SK-N-SH (cell line): ENCODE measurements at regions not wholly inside any gene's neighbourhood (a gene's known extent, or its start where the extent isn't known, plus 50 kb on each side); places are given as distances from the start of the nearest gene placed in this dataset.

Experiments
- CTCF ChIA-PET: fragments of 300-600, 350-600 bp; formaldehyde crosslinking; extraction: SDS; loops from one replicate; lab custom pipeline; 2021; lab: Yijun Ruan, JAX
- POLR2A ChIA-PET: fragments of 350-600 bp; sonication (Branson Sonifier 250); formaldehyde crosslinking; extraction: SDS; loops from one replicate; lab custom pipeline; 2020; ENCODE audit warnings: antibody characterized with exemption, inconsistent platforms; lab: Yijun Ruan, JAX
- DNase-seq: peaks from one replicate; pipeline ENCODE4 v3.0.0; 2012
- H2AFZ ChIP-seq: fragments of 200-600 bp; sonication (generic); 2 replicates; pipeline ENCODE4 v1.8.1; 2016; ENCODE audit warnings: antibody characterized with exemption, mild to moderate bottlenecking, low read depth
- H3F3A ChIP-seq: fragments of 200-600 bp; sonication (generic); replicated peaks from 2 replicates; pipeline ENCODE3; 2016; ENCODE audit warnings: antibody characterized with exemption, mild to moderate bottlenecking; ENCODE audit not compliant: insufficient read depth
- H3K27ac ChIP-seq, 2 experiments: fragments of 200-500 bp in 1 of 2; fragments of 200-600 bp in 1 of 2; sonication (Bioruptor generic) in 1 of 2; sonication (generic), shearing (Covaris generic) in 1 of 2; 2 replicates each; pipeline versions ENCODE4 v1.5.1 to v1.6.1; 2014 to 2016; ENCODE audit warnings: low read depth in 2 of 2, inconsistent platforms in 1 of 2, low read length in 1 of 2, mild to moderate bottlenecking in 1 of 2, mixed read lengths in 1 of 2
- H3K27me3 ChIP-seq: fragments of 200-600 bp; sonication (generic), shearing (Covaris generic); 2 replicates; pipeline ENCODE4 v1.6.1; 2016; ENCODE audit warnings: mixed run types; ENCODE audit not compliant: insufficient read depth
- H3K36me3 ChIP-seq, 2 experiments: fragments of 200-500 bp in 1 of 2; fragments of 200-600 bp in 1 of 2; sonication (Bioruptor generic) in 1 of 2; sonication (generic) in 1 of 2; replicated peaks in 1 of 2; 2 replicates each; pipeline versions ENCODE3 to v1.5.1; 2014 to 2016; ENCODE audit warnings: low read length in 1 of 2, mild to moderate bottlenecking in 1 of 2; ENCODE audit not compliant: insufficient read depth in 2 of 2, control insufficient read depth in 1 of 2
- H3K4me1 ChIP-seq, 2 experiments: fragments of 200-500 bp in 1 of 2; fragments of 200-600 bp in 1 of 2; sonication (Bioruptor generic) in 1 of 2; sonication (generic), shearing (Covaris generic) in 1 of 2; 2 replicates each; pipeline versions ENCODE4 v1.5.1 to v1.6.1; 2014 to 2016; ENCODE audit warnings: low read depth in 1 of 2, low read length in 1 of 2, mixed run types in 1 of 2; ENCODE audit not compliant: insufficient read depth in 2 of 2, control insufficient read depth in 1 of 2
- H3K4me2 ChIP-seq: fragments of 200-600 bp; sonication (generic), shearing (Covaris generic); 2 replicates; pipeline ENCODE4 v1.6.1; 2017; ENCODE audit warnings: mixed run types
- H3K4me3 ChIP-seq, 2 experiments: fragments of 200-500 bp in 1 of 2; fragments of 200-600 bp in 1 of 2; sonication (Bioruptor generic) in 1 of 2; sonication (generic), shearing (Covaris generic) in 1 of 2; 2 replicates each; pipeline versions ENCODE4 v1.5.1 to v1.8.1; 2014 to 2016; ENCODE audit warnings: low read depth in 2 of 2, inconsistent platforms in 1 of 2, low read length in 1 of 2, mild to moderate bottlenecking in 1 of 2, mixed read lengths in 1 of 2, moderate library complexity in 1 of 2
- H3K79me2 ChIP-seq: fragments of 200-600 bp; sonication (generic); 2 replicates; pipeline ENCODE4 v1.8.1; 2017; ENCODE audit warnings: mild to moderate bottlenecking; ENCODE audit not compliant: insufficient read depth
- H3K9ac ChIP-seq: fragments of 200-600 bp; sonication (generic); 2 replicates; pipeline ENCODE4 v1.6.1; 2017; ENCODE audit warnings: mixed run types
- H3K9me2 ChIP-seq: fragments of 200-600 bp; sonication (generic); 2 replicates; pipeline ENCODE4 v1.6.1; 2017; ENCODE audit warnings: mixed run types
- H3K9me3 ChIP-seq: fragments of 200-600 bp; sonication (generic); 2 replicates; pipeline ENCODE4 v1.6.1; 2017; ENCODE audit warnings: mixed run types, mild to moderate bottlenecking, moderate library complexity
- H4K20me1 ChIP-seq: fragments of 200-600 bp; sonication (generic); 2 replicates; pipeline ENCODE4 v1.6.1; 2017; ENCODE audit warnings: mild to moderate bottlenecking, mixed run types; ENCODE audit not compliant: insufficient read depth
- ELF1 ChIP-seq: IDR thresholded peaks from 2 replicates; pipeline ENCODE4 v1.4.0; 2012
- EP300 ChIP-seq, 2 experiments: IDR thresholded peaks; 2 replicates each; pipeline versions ENCODE4 v1.4.0 to v1.6.1; 2012; ENCODE audit warnings: borderline replicate concordance in 1 of 2, low read depth in 1 of 2, low read length in 1 of 2
- FOSL2 ChIP-seq: IDR thresholded peaks from 2 replicates; pipeline ENCODE4 v1.4.0; 2012; ENCODE audit warnings: low read depth, mild to moderate bottlenecking, moderate library complexity, borderline replicate concordance
- GATA2 ChIP-seq: sonication (generic); formaldehyde crosslinking; IDR thresholded peaks from 2 replicates; pipeline ENCODE4 v1.5.0; 2020; ENCODE audit warnings: mild to moderate bottlenecking, missing genetic modification reagents
- MEF2A ChIP-seq: IDR thresholded peaks from 2 replicates; pipeline ENCODE4 v1.4.0; 2012; ENCODE audit warnings: low read depth, borderline replicate concordance
- POLR2AphosphoS5 ChIP-seq: IDR thresholded peaks from 2 replicates; pipeline ENCODE4 v1.6.1; 2012; ENCODE audit warnings: low read depth, low read length
- RAD21 ChIP-seq: IDR thresholded peaks from 2 replicates; pipeline ENCODE4 v1.6.1; 2012; ENCODE audit warnings: mild to moderate bottlenecking, low read length
- RXRA ChIP-seq: IDR thresholded peaks from 2 replicates; pipeline ENCODE4 v1.4.0; 2012; ENCODE audit warnings: low read depth, mild to moderate bottlenecking, borderline replicate concordance
- SIN3A ChIP-seq: IDR thresholded peaks from 2 replicates; pipeline ENCODE4 v1.6.1; 2012; ENCODE audit warnings: low read depth, mild to moderate bottlenecking, low read length, moderate library complexity, borderline replicate concordance
- TAF1 ChIP-seq: IDR thresholded peaks from 2 replicates; pipeline ENCODE4 v1.6.1; 2012; ENCODE audit warnings: low read depth, mild to moderate bottlenecking, low read length, moderate library complexity, borderline replicate concordance
- WGBS: methylation state at CpG from one replicate; pipeline ENCODE4 v1.1.6; 2017; ENCODE audit warnings: low lambda C conversion rate; 5-methylcytosine and 5-hydroxymethylcytosine counted together
- TF ChIP-seq, protein P1 (sequence below): IDR thresholded peaks from 2 replicates; pipeline ENCODE4 v1.6.1; 2012; ENCODE audit warnings: mild to moderate bottlenecking, low read depth, low read length, moderate library complexity
- TF ChIP-seq, protein P2 (sequence below): IDR thresholded peaks from 2 replicates; pipeline ENCODE4 v1.4.0; 2012; ENCODE audit warnings: low read depth, borderline replicate concordance

DNA sequence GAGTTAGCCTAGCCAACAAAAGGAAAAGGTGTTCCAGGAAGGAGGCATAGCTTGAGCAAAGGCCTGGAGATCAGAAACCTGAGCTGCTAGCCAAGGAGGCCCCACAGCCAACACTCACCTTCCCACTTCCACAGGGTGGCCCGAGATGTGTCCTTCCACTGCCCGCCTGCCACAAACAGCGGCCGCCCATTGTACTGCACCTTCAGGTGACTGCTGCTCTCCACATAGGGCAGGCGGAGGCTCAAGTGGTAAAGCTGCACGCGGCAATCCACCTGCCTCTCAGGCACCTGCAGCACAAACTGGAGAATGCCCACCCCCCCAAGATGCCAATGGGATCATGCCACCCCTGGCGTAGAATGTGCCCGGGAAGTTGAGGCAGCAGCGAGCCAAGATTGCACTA, 111.5 kb downstream of the RMI2 start (continued):
- TF ChIP-seq, protein P1, sequence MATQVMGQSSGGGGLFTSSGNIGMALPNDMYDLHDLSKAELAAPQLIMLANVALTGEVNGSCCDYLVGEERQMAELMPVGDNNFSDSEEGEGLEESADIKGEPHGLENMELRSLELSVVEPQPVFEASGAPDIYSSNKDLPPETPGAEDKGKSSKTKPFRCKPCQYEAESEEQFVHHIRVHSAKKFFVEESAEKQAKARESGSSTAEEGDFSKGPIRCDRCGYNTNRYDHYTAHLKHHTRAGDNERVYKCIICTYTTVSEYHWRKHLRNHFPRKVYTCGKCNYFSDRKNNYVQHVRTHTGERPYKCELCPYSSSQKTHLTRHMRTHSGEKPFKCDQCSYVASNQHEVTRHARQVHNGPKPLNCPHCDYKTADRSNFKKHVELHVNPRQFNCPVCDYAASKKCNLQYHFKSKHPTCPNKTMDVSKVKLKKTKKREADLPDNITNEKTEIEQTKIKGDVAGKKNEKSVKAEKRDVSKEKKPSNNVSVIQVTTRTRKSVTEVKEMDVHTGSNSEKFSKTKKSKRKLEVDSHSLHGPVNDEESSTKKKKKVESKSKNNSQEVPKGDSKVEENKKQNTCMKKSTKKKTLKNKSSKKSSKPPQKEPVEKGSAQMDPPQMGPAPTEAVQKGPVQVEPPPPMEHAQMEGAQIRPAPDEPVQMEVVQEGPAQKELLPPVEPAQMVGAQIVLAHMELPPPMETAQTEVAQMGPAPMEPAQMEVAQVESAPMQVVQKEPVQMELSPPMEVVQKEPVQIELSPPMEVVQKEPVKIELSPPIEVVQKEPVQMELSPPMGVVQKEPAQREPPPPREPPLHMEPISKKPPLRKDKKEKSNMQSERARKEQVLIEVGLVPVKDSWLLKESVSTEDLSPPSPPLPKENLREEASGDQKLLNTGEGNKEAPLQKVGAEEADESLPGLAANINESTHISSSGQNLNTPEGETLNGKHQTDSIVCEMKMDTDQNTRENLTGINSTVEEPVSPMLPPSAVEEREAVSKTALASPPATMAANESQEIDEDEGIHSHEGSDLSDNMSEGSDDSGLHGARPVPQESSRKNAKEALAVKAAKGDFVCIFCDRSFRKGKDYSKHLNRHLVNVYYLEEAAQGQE, result no peak
- TF ChIP-seq, protein P2, sequence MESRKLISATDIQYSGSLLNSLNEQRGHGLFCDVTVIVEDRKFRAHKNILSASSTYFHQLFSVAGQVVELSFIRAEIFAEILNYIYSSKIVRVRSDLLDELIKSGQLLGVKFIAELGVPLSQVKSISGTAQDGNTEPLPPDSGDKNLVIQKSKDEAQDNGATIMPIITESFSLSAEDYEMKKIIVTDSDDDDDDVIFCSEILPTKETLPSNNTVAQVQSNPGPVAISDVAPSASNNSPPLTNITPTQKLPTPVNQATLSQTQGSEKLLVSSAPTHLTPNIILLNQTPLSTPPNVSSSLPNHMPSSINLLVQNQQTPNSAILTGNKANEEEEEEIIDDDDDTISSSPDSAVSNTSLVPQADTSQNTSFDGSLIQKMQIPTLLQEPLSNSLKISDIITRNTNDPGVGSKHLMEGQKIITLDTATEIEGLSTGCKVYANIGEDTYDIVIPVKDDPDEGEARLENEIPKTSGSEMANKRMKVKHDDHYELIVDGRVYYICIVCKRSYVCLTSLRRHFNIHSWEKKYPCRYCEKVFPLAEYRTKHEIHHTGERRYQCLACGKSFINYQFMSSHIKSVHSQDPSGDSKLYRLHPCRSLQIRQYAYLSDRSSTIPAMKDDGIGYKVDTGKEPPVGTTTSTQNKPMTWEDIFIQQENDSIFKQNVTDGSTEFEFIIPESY, result no peak
- no peak for TF ChIP-seq FOSL2
- TF ChIP-seq SIN3A, result no peak
- no peak for TF ChIP-seq TAF1
- TF ChIP-seq GATA2 (CRISPR knock-in tag), result no peak

DNA sequence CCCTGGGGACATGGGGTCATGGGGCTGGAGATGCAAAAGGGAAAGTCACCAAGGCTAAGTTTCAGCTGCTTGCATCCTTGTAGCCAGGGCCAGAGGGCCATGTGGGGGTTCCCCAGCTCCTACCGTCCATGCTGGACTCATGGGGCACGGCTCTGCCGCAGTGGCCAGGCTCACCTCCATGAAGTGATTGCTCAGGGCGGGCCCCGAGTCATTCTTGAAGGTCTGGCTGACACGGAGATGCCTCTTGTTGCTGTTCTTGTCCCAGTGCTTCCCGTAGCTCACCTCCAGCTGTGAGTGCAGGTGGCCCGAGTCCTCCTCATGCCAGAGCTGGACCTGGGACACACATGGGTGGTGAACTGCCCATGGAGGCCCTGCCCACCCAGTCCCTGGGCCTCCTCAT, 114.5 kb downstream of the RMI2 start:
- Histone ChIP-seq H4K20me1 (no peaks in the 10 kb centered on the region), H3K9me2 (no peaks in the 10 kb centered on the region), H3K4me2 (no peak overlapping the region), H3K27ac (no peak overlapping the region), H2AFZ (no peak overlapping the region), H3F3A (no peaks in the 10 kb centered on the region), H3K4me3 (no peak overlapping the region), H3K27me3 (no peaks in the 10 kb centered on the region), H3K4me1 (no peaks in the 10 kb centered on the region; a peak in 1 of 4 replicates), H3K79me2 (no peaks in the 10 kb centered on the region), H3K36me3 (no peaks in the 10 kb centered on the region), H3K9me3 (0 out of 2 replicates have a peak, but pooled peaks cover 4% of the 10 kb centered on the region), H3K9ac (no peak overlapping the region)
- 83% methylated on average over 1 of the region's 8 CpGs for WGBS
- no peak for TF ChIP-seq RAD21
- no peak for TF ChIP-seq ELF1
- no peak for TF ChIP-seq RXRA
- TF ChIP-seq, protein P1, result no peak
- TF ChIP-seq EP300 (IDR thresholded peaks at IDR 0.05; ENCODE audit: borderline replicate concordance in 1 of 2, low read depth in 1 of 2, low read length in 1 of 2), result no peak
- TF ChIP-seq FOSL2, result no peak
- no peak for TF ChIP-seq SIN3A
- no peak for TF ChIP-seq POLR2AphosphoS5
- TF ChIP-seq MEF2A, result no peak
- CTCF ChIA-PET, result interaction anchor here (1.7 kb wide), 1 partner anchor 13 kb away, joined by 3 read pairs; no protein-coding TSS in a partner anchor
- POLR2A ChIA-PET, result no interaction called here
- DNase-seq, result no peak
